ENCODE measurements at regions not wholly inside any gene's neighbourhood (a gene's known extent, or its start where the extent isn't known, plus 50 kb on each side); places are given as distances from the start of the nearest gene placed in this dataset.

DNA sequence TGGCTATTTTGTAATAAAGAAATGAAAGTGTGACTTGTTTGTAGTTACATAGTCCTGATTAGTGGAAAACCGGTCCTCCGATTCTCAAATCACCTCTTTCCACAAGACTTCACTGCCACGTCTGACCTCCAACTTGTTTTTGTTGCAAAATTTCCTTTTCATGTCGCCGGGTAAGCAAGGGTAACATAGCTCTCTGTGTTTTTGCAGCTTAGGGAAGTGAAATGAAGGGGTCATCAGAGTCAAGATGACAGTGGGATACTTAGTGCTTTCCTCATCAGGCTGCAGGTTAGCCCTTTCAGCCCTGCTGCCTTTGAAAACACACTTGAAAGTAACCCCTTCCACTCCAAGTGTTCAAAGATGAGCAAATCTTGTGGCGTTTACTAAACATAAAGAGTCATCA, 217.9 kb downstream of the USP25 start:
- TF ChIP-seq CTCF (conservative IDR thresholded peaks at IDR 0.05; ENCODE audit: low read depth in 2 of 2): no peak
- no peak for TF ChIP-seq CREB1 (CRISPR knock-in tag; IDR thresholded peaks at IDR 0.05; ENCODE audit: low read depth)
- no peak for TF ChIP-seq REST (IDR thresholded peaks at IDR 0.05; ENCODE audit: unreplicated experiment)

All from GM23338 (cell line).